ENCODE measurements at regions not wholly inside any gene's neighbourhood (a gene's known extent, or its start where the extent isn't known, plus 50 kb on each side); places are given as distances from the start of the nearest gene placed in this dataset.

GRCh38 chr16:60329108-60329507, 1595.0 kb upstream of the GOT2 start:
- Histone ChIP-seq H3K4me3 (ENCODE audit: low read depth in 2 of 2, low read length in 1 of 2) (no peak overlapping the region), H4K20me1 (ENCODE audit: insufficient read depth) (no peaks in the 10 kb centered on the region), H3K27ac (ENCODE audit: low read depth in 2 of 2, low read length in 1 of 2) (no peak overlapping the region), H3K9me2 (no peaks in the 10 kb centered on the region), H3K9me3 (no peaks in the 10 kb centered on the region), H3K4me1 (ENCODE audit: control insufficient read depth in 1 of 2, insufficient read depth in 2 of 2, low read depth in 1 of 2, low read length in 1 of 2) (no peaks in the 10 kb centered on the region), H3K27me3 (ENCODE audit: insufficient read depth) (no peaks in the 10 kb centered on the region), H2AFZ (ENCODE audit: low read depth) (no peak overlapping the region), H3K4me2 (no peak overlapping the region), H3F3A (replicated peaks; ENCODE audit: insufficient read depth) (no peaks in the 10 kb centered on the region), H3K36me3 (replicated peaks in 1 of 2; ENCODE audit: control insufficient read depth in 1 of 2, insufficient read depth in 2 of 2, low read length in 1 of 2) (no peaks in the 10 kb centered on the region), H3K79me2 (ENCODE audit: insufficient read depth) (no peaks in the 10 kb centered on the region), H3K9ac (no peak overlapping the region)
- no peak for DNase-seq
- CTCF ChIA-PET, result no interaction called here
- 29% methylated on average over 2 of the region's 2 CpGs for WGBS (ENCODE audit: low lambda C conversion rate)
- POLR2A ChIA-PET, result no interaction called here
- TF ChIP-seq PBX3 (IDR thresholded peaks at IDR 0.05) (no peak), ELF1 (IDR thresholded peaks at IDR 0.05) (no peak), CTCF (IDR thresholded peaks at IDR 0.05) (no peak), USF1 (IDR thresholded peaks at IDR 0.05; ENCODE audit: borderline replicate concordance, low read depth) (no peak), RFX5 (IDR thresholded peaks at IDR 0.05; ENCODE audit: low read length) (no peak)

DNA sequence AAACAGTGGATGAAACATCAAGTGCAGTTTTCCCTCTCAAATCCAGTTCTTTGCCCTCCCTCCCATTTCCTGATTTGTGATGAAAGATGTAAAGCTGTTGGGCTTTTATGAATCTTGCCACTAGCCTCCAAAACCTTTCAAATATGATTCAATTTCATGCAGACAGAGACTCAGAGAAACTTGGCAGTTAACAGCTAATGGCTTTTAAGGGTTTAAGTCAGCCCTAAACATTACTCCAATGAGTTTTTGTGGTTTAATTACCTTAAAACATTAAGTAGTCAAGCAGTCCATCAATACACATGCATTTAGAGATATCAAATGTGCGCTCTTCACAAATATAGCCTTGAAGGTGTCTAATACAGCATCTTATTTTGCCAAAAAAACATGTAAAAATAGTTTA, 1594.0 kb upstream of the GOT2 start:
- Histone ChIP-seq H4K20me1 (ENCODE audit: insufficient read depth) (no peaks in the 10 kb centered on the region), H3K4me3 (ENCODE audit: low read depth in 2 of 2, low read length in 1 of 2) (no peak overlapping the region), H3F3A (replicated peaks; ENCODE audit: insufficient read depth) (no peaks in the 10 kb centered on the region), H3K27me3 (ENCODE audit: insufficient read depth) (no peaks in the 10 kb centered on the region), H3K79me2 (ENCODE audit: insufficient read depth) (no peaks in the 10 kb centered on the region), H3K27ac (ENCODE audit: low read depth in 2 of 2, low read length in 1 of 2) (no peak overlapping the region), H3K9me3 (no peaks in the 10 kb centered on the region), H3K9me2 (no peaks in the 10 kb centered on the region), H3K9ac (no peak overlapping the region), H2AFZ (ENCODE audit: low read depth) (no peak overlapping the region), H3K4me2 (no peak overlapping the region), H3K4me1 (ENCODE audit: control insufficient read depth in 1 of 2, insufficient read depth in 2 of 2, low read depth in 1 of 2, low read length in 1 of 2) (no peaks in the 10 kb centered on the region), H3K36me3 (replicated peaks in 1 of 2; ENCODE audit: control insufficient read depth in 1 of 2, insufficient read depth in 2 of 2, low read length in 1 of 2) (no peaks in the 10 kb centered on the region)
- WGBS (ENCODE audit: low lambda C conversion rate), result 17% methylated on average over 1 of the region's 1 CpG
- ChIA-PET CTCF (no interaction called here), POLR2A (no interaction called here)
- DNase-seq, result no peak
- TF ChIP-seq FOSL2 (IDR thresholded peaks at IDR 0.05; ENCODE audit: borderline replicate concordance, low read depth), result no peak
- TF ChIP-seq RAD21 (IDR thresholded peaks at IDR 0.05; ENCODE audit: low read length), result no peak
- TF ChIP-seq CHD2 (IDR thresholded peaks at IDR 0.05; ENCODE audit: low read length, partially characterized antibody), result no peak
- no peak for TF ChIP-seq ELF1 (IDR thresholded peaks at IDR 0.05)
- TF ChIP-seq SMC3 (IDR thresholded peaks at IDR 0.05; ENCODE audit: low read depth, low read length), result no peak
- TF ChIP-seq USF1 (IDR thresholded peaks at IDR 0.05; ENCODE audit: borderline replicate concordance, low read depth), result no peak
- TF ChIP-seq TEAD4 (IDR thresholded peaks at IDR 0.05; ENCODE audit: borderline replicate concordance, insufficient read depth), result no peak
- TF ChIP-seq FOXJ3 (CRISPR knock-in tag; IDR thresholded peaks at IDR 0.05), result no peak
- no peak for TF ChIP-seq RCOR1 (IDR thresholded peaks at IDR 0.05; ENCODE audit: low read length)
- no peak for TF ChIP-seq RFX5 (IDR thresholded peaks at IDR 0.05; ENCODE audit: low read length)
- TF ChIP-seq ZBTB33 (IDR thresholded peaks at IDR 0.05; ENCODE audit: borderline replicate concordance, low read depth), result no peak
- no peak for TF ChIP-seq IRF3 (IDR thresholded peaks at IDR 0.05; ENCODE audit: low read depth, low read length)
- TF ChIP-seq POLR2AphosphoS5 (IDR thresholded peaks at IDR 0.05; ENCODE audit: low read depth, low read length), result no peak
- no peak for TF ChIP-seq USF2 (IDR thresholded peaks at IDR 0.05; ENCODE audit: borderline replicate concordance, low read depth, low read length)
- no peak for TF ChIP-seq NRF1 (IDR thresholded peaks at IDR 0.05; ENCODE audit: low read depth, low read length)
- no peak for TF ChIP-seq GATA2 (CRISPR knock-in tag; IDR thresholded peaks at IDR 0.05)
- no peak for TF ChIP-seq SIN3A (IDR thresholded peaks at IDR 0.05; ENCODE audit: borderline replicate concordance, low read depth, low read length)
- TF ChIP-seq RXRA (IDR thresholded peaks at IDR 0.05; ENCODE audit: borderline replicate concordance, low read depth), result no peak

Measured in SK-N-SH (cell line).